Sigmoid colon (tissue), 6 donors: ENCODE measurements at regions not wholly inside any gene's neighbourhood (a gene's known extent, or its start where the extent isn't known, plus 50 kb on each side); places are given as distances from the start of the nearest gene placed in this dataset.
"Not testable (repeated sequence)": the region's sequence is repeated elsewhere in the genome, so short reads cannot be mapped to it uniquely, and the experiment has no call there.

Source experiments
- DNase-seq: peaks from one replicate; pipeline ENCODE4 v3.0.0-alpha.2; 2019
- H3K27ac ChIP-seq, 4 donors: fragments of 200-600 bp; sonication (generic); one replicate each; pipeline ENCODE4 v1.5.1; 2016 to 2019; ENCODE audit warnings: mild to moderate bottlenecking in 1 of 4
- H3K27me3 ChIP-seq, 3 donors: fragments of 200-600 bp; sonication (generic); one replicate each; pipeline ENCODE4 v1.5.1; 2019; ENCODE audit warnings: mild to moderate bottlenecking in 1 of 3
- H3K36me3 ChIP-seq, 4 donors: fragments of 200-600 bp; sonication (generic); one replicate each; pipeline ENCODE4 v1.5.1; 2016 to 2019
- H3K4me1 ChIP-seq, 4 donors: fragments of 200-600 bp; sonication (generic); one replicate each; pipeline ENCODE4 v1.5.1; 2017 to 2019
- H3K4me3 ChIP-seq, 4 donors: fragments of 200-600 bp; sonication (generic); one replicate each; pipeline ENCODE4 v1.5.1; 2017 to 2019; ENCODE audit warnings: mild to moderate bottlenecking in 2 of 4, moderate library complexity in 1 of 4
- H3K9me3 ChIP-seq, 4 donors: fragments of 200-600 bp in 3 of 4; sonication (generic) in 3 of 4; one replicate each; pipeline versions ENCODE4 v1.5.1 to v1.6.1; 2013 to 2019
- CTCF ChIP-seq, 4 experiments: fragments of 450-650 bp in 3 of 4; fragments of 200-600 bp in 1 of 4; IDR thresholded peaks; one replicate each; pipeline ENCODE4 v1.5.1; 2016 to 2019; ENCODE audit warnings: antibody characterized with exemption in 4 of 4, mild to moderate bottlenecking in 3 of 4, moderate library complexity in 2 of 4
- EP300 ChIP-seq, 4 donors: sonication (generic); formaldehyde crosslinking; IDR thresholded peaks; one replicate each; pipeline ENCODE4 v1.6.1; 2017; ENCODE audit warnings: antibody characterized with exemption in 4 of 4
- POLR2A ChIP-seq, 2 donors: fragments of 450-650 bp; IDR thresholded peaks; one replicate each; pipeline ENCODE4 v1.6.1; 2016; ENCODE audit warnings: antibody characterized with exemption in 2 of 2, mild to moderate bottlenecking in 2 of 2, moderate library complexity in 2 of 2
- POLR2AphosphoS5 ChIP-seq, 4 donors: sonication (generic); formaldehyde crosslinking; IDR thresholded peaks; one replicate each; pipeline ENCODE4 v1.6.1; 2017; ENCODE audit warnings: antibody characterized with exemption in 4 of 4
- WGBS, 2 donors: extraction: QIAGEN DNeasy Blood & Tissue Kit; methylation state at CpG; one replicate each; pipeline ENCODE4 v1.1.7; 2013; 5-methylcytosine and 5-hydroxymethylcytosine counted together
- intact Hi-C: fragments of 100-400 bp; cut with DNase I; formaldehyde crosslinking; loops from one replicate; pipeline ENCODE4 v1.15.1; 2023
- donor health status: healthy with polysubstance abuse.
- donor health status: healthy.

GRCh38 chr2:221895366-221896121 lies 323.4 kb upstream of the EPHA4 start:
- Histone ChIP-seq H3K4me1 (peaks cover 0 to 21% (median 16%) of the 10 kb centered on the region in 4 donors), H3K36me3 (no peaks in the 10 kb centered on the region), H3K4me3 (no peak overlapping the region), H3K27ac (peak overlapping the region; percentile 25 to 70 (median 68)), H3K27me3 (no peaks in the 10 kb centered on the region), H3K9me3 (no peaks in the 10 kb centered on the region)
- TF ChIP-seq POLR2A (IDR thresholded peaks at IDR 0.05), result no peak
- no peak for TF ChIP-seq CTCF (IDR thresholded peaks at IDR 0.05)
- TF ChIP-seq POLR2AphosphoS5 (IDR thresholded peaks at IDR 0.05), result no peak
- TF ChIP-seq EP300 (IDR thresholded peaks at IDR 0.05), result no peak
- intact Hi-C loops, result no loop called here
- DNase-seq, result no peak
- 60 to 63% methylated on average over 10 of the region's 10 CpGs for WGBS, 2 donors

GRCh38 chr2:221893501-221893900 lies 321.4 kb upstream of the EPHA4 start:
- no peaks in the 10 kb centered on the region for H3K27me3 ChIP-seq
- TF ChIP-seq CTCF (IDR thresholded peaks at IDR 0.05) (no peak), POLR2A (IDR thresholded peaks at IDR 0.05) (no peak), POLR2AphosphoS5 (IDR thresholded peaks at IDR 0.05) (no peak), EP300 (IDR thresholded peaks at IDR 0.05) (no peak)
- H3K9me3 ChIP-seq, result no peaks in the 10 kb centered on the region
- 80 to 86% methylated on average over 8 of the region's 8 CpGs for WGBS, 2 donors
- no peak overlapping the region for H3K27ac ChIP-seq
- H3K4me3 ChIP-seq, result no peak overlapping the region
- peaks cover 0 to 21% (median 16%) of the 10 kb centered on the region in 4 donors for H3K4me1 ChIP-seq
- no peak for DNase-seq
- no peaks in the 10 kb centered on the region for H3K36me3 ChIP-seq
- intact Hi-C loops, result no loop called here

GRCh38 chr2:221892006-221892405 lies 319.9 kb upstream of the EPHA4 start:
- intact Hi-C loops, H3K27me3 ChIP-seq, H3K9me3 ChIP-seq, H3K4me3 ChIP-seq, H3K27ac ChIP-seq, DNase-seq, H3K36me3 ChIP-seq: not testable (repeated sequence)
- 94 to 98% methylated on average over 20 to 24 of the region's 31 CpGs for WGBS, 2 donors
- H3K4me1 ChIP-seq, result peaks cover 0 to 20% (median 15%) of the 10 kb centered on the region in 4 donors

- intact Hi-C loops, result no loop called here
- Histone ChIP-seq H3K9me3 (no peaks in the 10 kb centered on the region), H3K36me3 (no peaks in the 10 kb centered on the region), H3K27me3 (no peaks in the 10 kb centered on the region), H3K4me1 (no peaks in the 10 kb centered on the region), H3K27ac (no peak overlapping the region), H3K4me3 (no peak overlapping the region)
- 55 to 60% methylated on average over 4 of the region's 4 CpGs for WGBS, 2 donors
- TF ChIP-seq EP300 (IDR thresholded peaks at IDR 0.05) (no peak), POLR2A (IDR thresholded peaks at IDR 0.05) (no peak), POLR2AphosphoS5 (IDR thresholded peaks at IDR 0.05) (no peak), CTCF (IDR thresholded peaks at IDR 0.05) (no peak)
- DNase-seq, result no peak
Measured at GRCh38 chr2:221883976-221884375, 311.9 kb upstream of the EPHA4 start.

GRCh38 chr2:221876016-221876415 lies 303.9 kb upstream of the EPHA4 start:
- Histone ChIP-seq H3K4me1 (no peaks in the 10 kb centered on the region), H3K27me3 (no peaks in the 10 kb centered on the region), H3K9me3 (no peaks in the 10 kb centered on the region), H3K4me3 (no peak overlapping the region), H3K27ac (no peak overlapping the region), H3K36me3 (no peaks in the 10 kb centered on the region)
- intact Hi-C loops, result no loop called here
- no peak for DNase-seq
- TF ChIP-seq POLR2AphosphoS5 (IDR thresholded peaks at IDR 0.05), result no peak
- TF ChIP-seq CTCF (IDR thresholded peaks at IDR 0.05), result no peak
- TF ChIP-seq POLR2A (IDR thresholded peaks at IDR 0.05), result no peak
- TF ChIP-seq EP300 (IDR thresholded peaks at IDR 0.05), result no peak
